ENCODE measurements at regions not wholly inside any gene's neighbourhood (a gene's known extent, or its start where the extent isn't known, plus 50 kb on each side); places are given as distances from the start of the nearest gene placed in this dataset.

GRCh38 chr6:76174722-76175121 is 102.3 kb upstream of the IMPG1 start:
- no TSS peak for BruUV-seq (replicated peaks)
- no peak for TF ChIP-seq ZNF668 (CRISPR knock-in tag; IDR thresholded peaks at IDR 0.05)
- POLR2A ChIA-PET: no interaction called here
- no peaks in the 10 kb centered on the region for H3K9me3 ChIP-seq (replicated peaks; ENCODE audit: control insufficient read depth, insufficient read depth, low read depth, low read length)
- CTCF ChIA-PET (ENCODE audit: low intra/inter-chr PET ratio): interaction anchor here (0.6 kb wide), 1 partner anchor 10 kb away, joined by 3 read pairs; no protein-coding TSS in a partner anchor
- no peak for ATAC-seq
- no peak overlapping the region for H2AFZ ChIP-seq (ENCODE audit: low read depth, low read length)
- in situ Hi-C loops (cut with MboI) (no loop called here), intact Hi-C loops (cut with micrococcal nuclease) (no loop called here)
- no peaks in the 10 kb centered on the region for H3K27me3 ChIP-seq (ENCODE audit: control insufficient read depth in 2 of 2, insufficient read depth in 2 of 2, low read length in 2 of 2)
- no peaks in the 10 kb centered on the region for H3K36me3 ChIP-seq (ENCODE audit: control insufficient read depth, insufficient read depth, low read length)
- no peaks in the 10 kb centered on the region for H3K79me2 ChIP-seq (ENCODE audit: control insufficient read depth, insufficient read depth, low read length)
- no peak overlapping the region for H3K27ac ChIP-seq (ENCODE audit: extremely low read depth, low read depth, low read length)
- DNase-seq (ENCODE audit: extremely low read depth in 1 of 4, low spot score in 3 of 4): no peak
- H3K9ac ChIP-seq (ENCODE audit: insufficient read depth in 1 of 2, low read depth in 2 of 2, low read length in 2 of 2): no peak overlapping the region
- 0% methylated on average over 1 of the region's 1 CpG for WGBS (ENCODE audit: insufficient coverage, low coverage, missing lambda C conversion rate)
- no peaks in the 10 kb centered on the region for H3K4me1 ChIP-seq (replicated peaks in 1 of 2; ENCODE audit: control insufficient read depth in 2 of 2, insufficient read depth in 2 of 2, low read length in 2 of 2)
- FAIRE-seq: no peak
- H4K20me1 ChIP-seq (replicated peaks; ENCODE audit: control insufficient read depth, insufficient read depth, low read length): no peaks in the 10 kb centered on the region
- H3K9me1 ChIP-seq (ENCODE audit: control insufficient read depth, insufficient read depth, low read length): no peaks in the 10 kb centered on the region
- H3K4me3 ChIP-seq: no peak overlapping the region
- no peak overlapping the region for H3K4me2 ChIP-seq (ENCODE audit: insufficient read depth, low read length)

GRCh38 chr6:76166874-76167273 is 94.4 kb upstream of the IMPG1 start:
- DNase-seq (ENCODE audit: extremely low read depth in 1 of 4, low spot score in 3 of 4) (no peak), ATAC-seq (no peak), FAIRE-seq (no peak)
- Histone ChIP-seq H2AFZ (ENCODE audit: low read depth, low read length) (no peak overlapping the region), H3K9ac (ENCODE audit: insufficient read depth in 1 of 2, low read depth in 2 of 2, low read length in 2 of 2) (no peak overlapping the region), H3K27me3 (ENCODE audit: control insufficient read depth in 2 of 2, insufficient read depth in 2 of 2, low read length in 2 of 2) (no peaks in the 10 kb centered on the region), H3K4me1 (replicated peaks in 1 of 2; ENCODE audit: control insufficient read depth in 2 of 2, insufficient read depth in 2 of 2, low read length in 2 of 2) (no peaks in the 10 kb centered on the region), H3K9me1 (ENCODE audit: control insufficient read depth, insufficient read depth, low read length) (no peaks in the 10 kb centered on the region), H3K9me3 (replicated peaks; ENCODE audit: control insufficient read depth, insufficient read depth, low read depth, low read length) (peaks cover 2% of the 10 kb centered on the region; the same call in 1 of the 2 replicates), H3K79me2 (ENCODE audit: control insufficient read depth, insufficient read depth, low read length) (no peaks in the 10 kb centered on the region), H4K20me1 (replicated peaks; ENCODE audit: control insufficient read depth, insufficient read depth, low read length) (no peaks in the 10 kb centered on the region), H3K36me3 (ENCODE audit: control insufficient read depth, insufficient read depth, low read length) (no peaks in the 10 kb centered on the region), H3K27ac (ENCODE audit: extremely low read depth, low read depth, low read length) (no peak overlapping the region), H3K4me2 (ENCODE audit: insufficient read depth, low read length) (no peak overlapping the region), H3K4me3 (no peak overlapping the region)
- 0% methylated on average over 1 of the region's 1 CpG for WGBS (ENCODE audit: insufficient coverage, low coverage, missing lambda C conversion rate)
- no TSS peak for BruUV-seq (replicated peaks)
- ChIA-PET CTCF (ENCODE audit: low intra/inter-chr PET ratio) (no interaction called here), POLR2A (interaction anchor here (0.5 kb wide), 1 partner anchor 22 kb away, joined by 3 read pairs; no protein-coding TSS in a partner anchor)
- in situ Hi-C loops (cut with MboI): no loop called here
- intact Hi-C loops (cut with micrococcal nuclease): no loop called here
- no peak for TF ChIP-seq KLF13 (tag; IDR thresholded peaks at IDR 0.05; ENCODE audit: borderline replicate concordance, low read depth)
- no peak for TF ChIP-seq ZNF318 (IDR thresholded peaks at IDR 0.05; ENCODE audit: borderline replicate concordance in 1 of 2, low read depth in 1 of 2)
- TF ChIP-seq MTF1 (CRISPR knock-in tag; IDR thresholded peaks at IDR 0.05; ENCODE audit: borderline replicate concordance): no peak
- TF ChIP-seq SNAPC5 (CRISPR knock-in tag; IDR thresholded peaks at IDR 0.05): no peak
- TF ChIP-seq ZBTB26 (CRISPR knock-in tag; IDR thresholded peaks at IDR 0.05): no peak

Data from K562 (cell line).